ENCODE measurements at regions not wholly inside any gene's neighbourhood (a gene's known extent, or its start where the extent isn't known, plus 50 kb on each side); places are given as distances from the start of the nearest gene placed in this dataset.

GRCh38 chr2:35831385-35831784 is 524.2 kb upstream of the CRIM1 start:
- TF ChIP-seq, protein P1, sequence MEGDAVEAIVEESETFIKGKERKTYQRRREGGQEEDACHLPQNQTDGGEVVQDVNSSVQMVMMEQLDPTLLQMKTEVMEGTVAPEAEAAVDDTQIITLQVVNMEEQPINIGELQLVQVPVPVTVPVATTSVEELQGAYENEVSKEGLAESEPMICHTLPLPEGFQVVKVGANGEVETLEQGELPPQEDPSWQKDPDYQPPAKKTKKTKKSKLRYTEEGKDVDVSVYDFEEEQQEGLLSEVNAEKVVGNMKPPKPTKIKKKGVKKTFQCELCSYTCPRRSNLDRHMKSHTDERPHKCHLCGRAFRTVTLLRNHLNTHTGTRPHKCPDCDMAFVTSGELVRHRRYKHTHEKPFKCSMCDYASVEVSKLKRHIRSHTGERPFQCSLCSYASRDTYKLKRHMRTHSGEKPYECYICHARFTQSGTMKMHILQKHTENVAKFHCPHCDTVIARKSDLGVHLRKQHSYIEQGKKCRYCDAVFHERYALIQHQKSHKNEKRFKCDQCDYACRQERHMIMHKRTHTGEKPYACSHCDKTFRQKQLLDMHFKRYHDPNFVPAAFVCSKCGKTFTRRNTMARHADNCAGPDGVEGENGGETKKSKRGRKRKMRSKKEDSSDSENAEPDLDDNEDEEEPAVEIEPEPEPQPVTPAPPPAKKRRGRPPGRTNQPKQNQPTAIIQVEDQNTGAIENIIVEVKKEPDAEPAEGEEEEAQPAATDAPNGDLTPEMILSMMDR (IDR thresholded peaks at IDR 0.05) = no peak
- no peak for TF ChIP-seq POLR2A (IDR thresholded peaks at IDR 0.05)

Measured in right lobe of liver (tissue), 4 donors.